DMS153 treated with DMSO at 0.1 percent for 48 hours (cell line): ENCODE measurements at regions not wholly inside any gene's neighbourhood (a gene's known extent, or its start where the extent isn't known, plus 50 kb on each side); places are given as distances from the start of the nearest gene placed in this dataset.

Experiments
- DNase-seq: peaks from one replicate; lab custom pipeline; 2025; ENCODE audit not compliant: unreplicated experiment; lab: John Stamatoyannopoulos, UW

DNA sequence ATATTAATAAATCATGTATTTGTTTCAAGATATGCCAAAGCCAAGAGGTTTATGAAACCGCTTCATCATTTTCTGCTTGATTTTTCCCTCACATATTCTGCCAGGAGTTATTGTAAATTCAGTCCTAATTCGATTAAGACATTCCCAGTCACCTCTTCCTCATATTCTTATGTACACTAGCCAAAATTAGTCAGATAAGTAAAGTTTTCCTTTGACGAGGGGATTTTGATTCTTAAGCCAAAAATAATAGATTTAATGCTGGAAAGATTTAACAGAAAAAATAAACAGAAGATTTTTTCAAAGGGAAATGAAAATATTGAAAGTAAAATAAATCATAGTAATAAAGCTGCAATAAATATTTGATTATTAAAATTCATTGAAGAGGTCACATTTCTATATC, 51.0 kb upstream of the VEGFC start:
- no peak for DNase-seq

DNA sequence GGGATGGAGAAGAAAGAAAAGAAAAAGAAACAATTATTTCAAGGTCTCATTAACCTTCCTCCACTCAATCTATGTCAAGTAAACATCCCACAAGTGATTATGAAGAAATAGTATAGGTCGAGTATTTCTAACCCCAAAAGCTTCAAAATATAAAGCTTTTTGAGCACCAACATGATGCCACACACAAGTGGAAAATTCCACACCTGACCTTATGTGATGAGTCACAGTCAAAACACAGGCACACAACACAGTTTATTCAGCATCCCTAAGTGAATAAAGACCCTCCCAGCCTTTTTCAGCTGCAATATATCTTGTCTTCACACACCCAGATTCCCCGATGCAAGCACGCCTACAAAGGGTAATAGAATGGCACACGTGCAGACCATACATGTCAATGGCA, 51.7 kb upstream of the VEGFC start:
- DNase-seq, result no peak

DNA sequence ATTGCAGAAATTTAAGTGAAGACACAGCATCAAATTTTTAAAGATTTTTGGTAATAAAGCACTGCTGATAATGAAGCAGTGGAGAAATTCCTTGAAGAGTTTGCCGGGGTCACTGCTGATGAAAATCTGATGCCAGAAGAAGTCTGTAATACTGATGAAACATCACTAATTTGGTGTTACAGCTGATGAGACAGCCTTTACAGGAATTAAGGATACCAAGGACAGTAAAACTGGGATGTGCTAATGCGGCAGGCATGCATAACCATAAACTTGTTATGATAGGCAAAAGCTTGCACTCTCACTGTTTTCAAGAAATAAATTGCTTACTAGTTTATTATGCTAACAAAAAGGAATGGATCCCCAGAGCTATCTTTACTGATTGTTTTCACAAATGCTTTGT, 52.9 kb upstream of the VEGFC start:
- DNase-seq, result no peak

DNA sequence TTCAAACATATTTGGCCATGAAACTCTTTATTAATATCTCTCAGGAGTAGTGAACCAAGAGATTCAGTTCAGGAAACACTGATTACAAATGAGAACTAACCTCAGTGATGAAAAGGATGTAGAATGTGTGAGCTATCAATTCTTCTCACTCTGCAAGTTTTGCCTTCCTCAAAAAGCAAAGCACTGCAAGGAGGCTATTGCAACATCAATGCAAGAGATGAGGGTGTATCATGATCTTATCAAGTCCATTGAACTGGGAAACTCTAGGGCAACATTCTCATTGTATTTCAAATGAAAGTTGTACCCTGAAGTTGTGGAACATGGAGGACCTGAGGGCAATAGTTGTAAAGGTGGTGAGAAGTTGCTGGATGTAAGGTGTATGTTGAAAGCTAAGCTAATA, 56.4 kb upstream of the VEGFC start:
- no peak for DNase-seq

GRCh38 chr4:176850436-176850835, 57.7 kb upstream of the VEGFC start:
- no peak for DNase-seq

DNA sequence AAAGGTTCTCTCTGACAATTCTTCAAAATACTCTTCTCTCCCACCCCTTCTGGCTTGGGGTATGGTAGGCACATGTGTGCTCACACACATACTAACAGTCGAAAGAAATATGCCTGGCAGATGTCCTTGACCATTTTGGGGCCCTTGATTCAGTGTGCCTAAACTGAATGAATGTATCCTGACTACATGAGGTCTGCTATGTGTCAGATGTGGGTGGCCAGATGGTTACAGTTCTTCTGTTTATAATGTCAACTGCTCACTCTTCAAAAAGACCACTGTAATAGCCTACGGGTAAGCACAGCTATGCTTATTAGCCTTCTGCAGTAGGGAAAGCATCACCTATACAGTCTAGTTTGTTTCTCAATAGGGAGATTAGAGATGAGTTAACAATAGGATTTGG, 63.7 kb upstream of the VEGFC start:
- DNase-seq, result no peak

GRCh38 chr4:176858839-176859238, 66.1 kb upstream of the VEGFC start:
- no peak for DNase-seq

DNA sequence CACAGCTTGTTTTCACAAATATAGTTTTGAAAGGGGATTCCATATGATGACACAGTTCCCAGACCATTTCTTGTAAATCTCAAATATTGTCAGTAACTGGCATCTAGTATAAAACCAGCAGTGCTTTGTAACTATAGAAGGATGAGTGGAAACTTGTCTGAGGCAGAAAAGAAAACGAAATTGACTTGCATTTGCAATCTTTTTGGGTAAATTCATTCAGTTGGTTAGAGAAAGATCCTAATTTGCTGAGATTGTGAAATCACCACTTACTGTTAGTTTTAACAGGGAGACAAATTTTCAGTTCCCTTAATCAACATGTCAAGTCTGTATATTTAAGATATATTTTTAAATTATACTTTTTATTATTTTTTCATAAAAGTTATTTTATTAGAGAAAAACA, 71.5 kb upstream of the VEGFC start:
- DNase-seq, result no peak

GRCh38 chr4:176868676-176869075, 76.0 kb upstream of the VEGFC start:
- no peak for DNase-seq

DNA sequence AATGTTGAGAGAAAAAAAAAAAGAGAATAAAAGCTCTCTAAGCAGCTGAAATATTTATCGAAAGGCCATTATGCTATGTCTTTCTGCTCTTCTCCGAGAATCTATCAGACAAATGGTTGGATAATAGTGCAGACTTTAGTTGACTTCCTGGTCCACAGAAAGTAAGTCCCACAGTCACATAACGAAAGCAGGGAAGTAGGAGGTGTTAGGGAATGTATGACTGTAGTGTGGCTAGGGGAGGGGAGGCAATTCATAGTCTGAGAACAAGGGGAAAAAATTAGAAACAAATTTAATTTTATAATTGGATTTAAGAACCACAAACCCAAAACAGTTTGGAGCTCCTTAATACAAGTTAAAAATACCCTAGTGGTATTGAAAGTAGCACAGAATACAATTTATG, 79.7 kb upstream of the VEGFC start:
- DNase-seq, result no peak

DNA sequence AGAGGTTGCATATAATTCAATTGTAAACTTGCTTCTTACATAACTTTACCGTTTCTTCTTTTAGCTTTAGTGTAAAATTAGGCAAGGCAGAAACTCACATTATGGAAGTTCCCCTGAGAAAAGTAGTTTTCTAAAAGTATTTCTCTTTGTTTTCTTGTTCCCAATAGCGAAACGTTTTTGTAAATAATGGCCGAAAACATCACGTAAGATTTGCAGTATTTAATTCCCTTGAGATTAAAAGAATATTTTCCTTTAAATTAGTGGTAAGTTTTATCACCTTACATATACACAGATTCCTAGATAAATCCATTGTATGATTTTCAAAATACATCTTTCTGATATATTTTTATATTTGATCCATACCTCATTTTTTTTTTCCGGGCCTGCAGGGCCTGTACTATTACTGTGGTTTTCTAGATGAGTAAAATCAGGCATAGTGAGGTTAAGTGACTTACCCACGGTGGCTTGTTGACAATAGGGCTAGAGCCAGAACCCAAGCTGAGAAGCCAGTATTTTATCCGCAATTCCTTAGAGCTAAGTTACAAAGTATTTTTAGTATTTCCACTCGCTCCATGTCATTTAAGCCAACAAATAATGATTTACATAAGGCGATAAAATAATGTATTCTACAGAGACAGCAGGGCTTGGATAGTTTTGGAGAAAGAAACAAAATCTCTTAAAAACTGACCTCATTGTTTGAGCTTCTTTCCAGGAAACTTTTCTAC, 82.2 kb upstream of the VEGFC start:
- no peak for DNase-seq

- no peak for DNase-seq
These were observed 82.8 kb upstream of the VEGFC start for GRCh38 chr4:176875446-176875930.

DNA sequence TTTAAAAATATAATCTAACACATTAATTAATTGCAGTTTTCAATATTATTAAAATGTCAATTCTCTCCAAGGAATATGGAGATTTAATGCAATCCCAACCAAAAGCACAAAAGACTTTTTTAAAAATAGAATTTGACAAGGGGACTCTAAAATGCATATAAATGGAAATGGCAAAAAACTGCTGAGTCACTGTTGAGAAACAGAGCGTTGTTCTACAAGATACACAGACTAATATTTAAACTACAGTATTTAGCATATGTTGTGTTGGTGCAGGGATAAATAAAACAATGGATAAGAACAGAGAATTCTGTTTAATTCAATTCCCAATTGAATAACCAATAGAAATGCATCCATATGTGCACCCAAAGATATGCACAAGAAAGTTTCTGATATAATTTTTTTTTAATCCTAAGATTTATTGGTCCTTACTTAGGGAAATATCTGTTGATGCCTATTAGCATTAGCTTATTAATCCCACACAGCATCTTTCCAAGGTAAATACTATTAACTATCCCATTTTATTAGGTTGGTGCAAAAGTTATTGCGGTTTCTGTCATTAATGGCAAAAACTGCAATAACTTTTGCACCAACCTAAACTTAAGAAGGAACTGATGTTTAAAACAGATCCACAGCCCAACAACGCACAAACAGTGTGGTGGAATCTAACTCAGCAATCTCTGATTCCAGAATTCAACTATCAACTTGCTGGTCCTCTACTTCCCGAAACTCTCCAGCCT, 86.8 kb upstream of the VEGFC start:
- DNase-seq, result no peak

DNA sequence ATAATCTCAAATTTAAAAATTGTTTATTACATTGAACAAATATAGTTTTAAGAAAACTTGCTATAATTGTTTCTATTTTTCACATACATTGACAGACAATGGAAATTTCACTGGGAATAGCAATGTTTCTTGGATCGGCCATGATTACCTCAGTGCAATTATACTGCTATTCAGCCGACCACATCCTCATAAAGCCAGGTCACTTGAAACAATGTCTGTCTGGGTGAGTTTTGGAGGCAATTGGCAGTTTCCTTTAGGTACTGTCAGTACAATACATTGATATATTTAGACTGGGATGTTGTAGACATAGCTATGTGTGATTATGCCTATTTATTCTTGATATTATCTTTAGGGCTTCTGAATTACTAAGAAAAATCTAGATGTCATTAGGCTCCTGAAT, 89.5 kb upstream of the VEGFC start:
- DNase-seq, result no peak

- no peak for DNase-seq
These were observed 90.4 kb upstream of the VEGFC start for GRCh38 chr4:176883108-176883550.

DNA sequence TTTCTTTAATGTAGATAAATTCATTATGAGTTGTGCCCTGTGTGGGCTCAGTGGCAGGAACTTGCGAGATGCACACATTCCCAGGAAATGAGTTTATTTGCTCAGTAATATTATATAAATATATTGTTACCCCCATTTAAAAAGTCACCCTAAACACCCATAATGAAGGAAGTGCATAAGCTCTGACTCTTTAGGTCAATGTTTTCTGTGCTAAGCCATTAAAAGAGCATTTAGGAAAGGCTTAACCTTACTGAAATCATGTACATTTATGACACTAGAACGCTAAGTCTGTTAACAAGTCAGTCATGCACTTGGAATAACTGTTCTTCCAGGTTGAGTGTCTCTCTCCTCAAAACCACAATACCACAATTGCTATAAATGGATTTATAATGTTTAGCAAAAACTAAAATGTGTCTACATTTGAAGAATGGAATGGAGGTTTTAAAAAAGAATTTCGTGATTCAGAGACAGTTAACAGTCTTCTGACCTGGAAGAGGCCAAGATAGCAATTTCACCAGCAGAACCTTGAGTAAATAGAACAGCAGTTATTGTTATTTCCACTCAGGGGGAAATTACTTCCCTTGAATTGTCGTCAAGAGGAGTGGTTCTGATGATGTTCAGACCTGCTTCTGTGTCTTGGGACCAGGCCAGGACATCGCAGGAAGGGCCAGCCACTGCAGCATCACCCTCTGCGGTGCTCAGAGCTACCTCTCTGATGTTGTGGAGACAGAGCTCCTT, 91.1 kb upstream of the VEGFC start:
- DNase-seq, result no peak

GRCh38 chr4:176885224-176885623, 92.5 kb upstream of the VEGFC start:
- no peak for DNase-seq

GRCh38 chr4:176886135-176886534, 93.4 kb upstream of the VEGFC start:
- DNase-seq, result no peak

DNA sequence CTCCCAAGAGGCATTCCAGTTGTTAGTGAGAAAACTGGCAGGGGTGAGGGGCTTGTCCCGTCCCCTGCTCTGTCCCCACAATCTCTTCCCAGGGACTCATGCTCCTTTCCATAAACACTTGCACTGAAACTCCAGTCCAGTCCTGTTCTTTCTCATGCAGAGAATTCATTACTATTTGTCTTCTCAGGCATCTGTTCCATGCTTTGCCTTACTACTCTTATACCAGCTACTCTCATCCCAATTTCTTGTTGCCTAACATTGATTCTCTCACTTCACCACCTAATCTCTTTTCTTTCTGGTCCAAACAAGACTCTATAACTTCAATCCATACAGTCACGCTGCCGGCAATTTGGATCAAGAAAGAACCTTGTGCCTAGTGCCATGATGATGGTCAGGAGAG, 97.1 kb upstream of the VEGFC start:
- no peak for DNase-seq

DNA sequence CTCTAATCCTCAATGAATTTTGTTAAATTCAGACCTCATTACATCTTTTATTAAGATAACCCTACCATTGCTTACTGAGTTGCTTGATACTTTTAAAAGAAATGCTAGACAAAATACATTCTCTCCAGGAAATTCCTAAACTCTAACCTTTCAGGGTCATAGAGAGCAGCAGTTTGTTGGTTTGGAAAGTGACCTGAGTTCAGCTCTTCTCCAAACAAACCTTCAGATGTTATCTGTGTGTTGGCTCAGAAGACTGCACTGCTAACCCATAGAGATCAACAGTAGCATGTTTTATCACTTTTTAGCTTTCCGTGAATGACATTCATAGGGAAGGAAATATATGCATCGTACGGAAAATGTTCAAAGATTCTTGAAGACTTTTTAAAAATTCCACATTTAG, 101.8 kb upstream of the VEGFC start:
- DNase-seq, result no peak

- no peak for DNase-seq
These were observed 103.5 kb upstream of the VEGFC start for GRCh38 chr4:176896211-176896610.

DNA sequence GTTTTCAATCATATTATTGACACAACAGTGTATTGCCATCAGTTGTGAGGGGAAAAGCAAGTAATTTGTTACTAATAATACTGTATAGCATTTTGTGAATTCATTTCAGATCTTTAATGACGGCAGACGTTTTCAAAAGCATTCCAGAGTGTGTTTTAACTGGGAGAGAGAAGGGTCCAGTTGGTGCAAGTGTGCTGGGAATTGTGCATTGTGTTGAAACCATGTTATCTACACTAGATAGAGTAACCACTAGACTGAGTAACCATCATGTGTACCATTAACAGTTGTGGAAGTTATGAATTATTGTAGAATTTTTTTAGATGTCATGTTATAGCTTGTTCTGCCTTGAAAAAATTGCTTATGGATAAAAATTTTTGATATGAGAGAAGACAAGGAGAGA, 104.5 kb upstream of the VEGFC start:
- DNase-seq, result no peak
